OCI-LY7 (cell line): ENCODE measurements at regions not wholly inside any gene's neighbourhood (a gene's known extent, or its start where the extent isn't known, plus 50 kb on each side); places are given as distances from the start of the nearest gene placed in this dataset.

Source experiments
- BruUV-seq: library from RNA; stranded (reverse); fragments of 400-500 nt; replicated peaks from 2 replicates; lab custom pipeline; 2021; lab: Mats Ljungman, UMichigan
- CTCF ChIA-PET: fragments of 300-600 bp; sonication (Branson Sonifier 250); formaldehyde crosslinking; loops from one replicate; lab custom pipeline; 2022; ENCODE audit warnings: antibody characterized with exemption; ENCODE audit not compliant: unreplicated experiment; lab: Charles Lee
- POLR2A ChIA-PET: fragments of 300-600 bp; sonication (Branson Sonifier 250); formaldehyde crosslinking; loops from one replicate; lab custom pipeline; 2022; ENCODE audit warnings: antibody characterized with exemption; lab: Charles Lee
- DNase-seq: peaks from one replicate; pipeline ENCODE4 v3.0.0-alpha.2; 2015; ENCODE audit warnings: low spot score
- H2AFZ ChIP-seq: fragments of 200-600 bp; sonication (generic), shearing (Covaris generic); 2 replicates; pipeline ENCODE4 v1.6.1; 2014; ENCODE audit warnings: mild to moderate bottlenecking, antibody characterized with exemption, low read length, moderate library complexity
- H3K27ac ChIP-seq: fragments of 200-600 bp; sonication (generic); 2 replicates; pipeline ENCODE4 v1.5.1; 2014; ENCODE audit warnings: mixed run types, low read depth, mild to moderate bottlenecking, moderate library complexity, low read length, inconsistent platforms; ENCODE audit not compliant: poor library complexity, severe bottlenecking
- H3K36me3 ChIP-seq: fragments of 200-600 bp; sonication (generic); 2 replicates; pipeline ENCODE4 v1.6.1; 2014; ENCODE audit warnings: mild to moderate bottlenecking, antibody characterized with exemption, low read length, moderate library complexity, mixed read lengths; ENCODE audit not compliant: insufficient read depth
- H3K4me1 ChIP-seq: fragments of 200-600 bp; sonication (generic); 2 replicates; pipeline ENCODE4 v1.5.1; 2014; ENCODE audit warnings: mild to moderate bottlenecking, low read length; ENCODE audit not compliant: insufficient read depth, poor library complexity, severe bottlenecking
- H3K4me2 ChIP-seq: fragments of 200-600 bp; sonication (generic); 2 replicates; pipeline ENCODE4 v1.6.1; 2014; ENCODE audit warnings: mild to moderate bottlenecking, low read length
- H3K4me3 ChIP-seq: fragments of 200-600 bp; sonication (generic); 2 replicates; pipeline ENCODE4 v1.5.1; 2014; ENCODE audit warnings: mild to moderate bottlenecking, low read depth, low read length; ENCODE audit not compliant: poor library complexity, severe bottlenecking
- H3K79me2 ChIP-seq: fragments of 200-600 bp; sonication (generic); 2 replicates; pipeline ENCODE4 v1.6.1; 2016; ENCODE audit warnings: low read depth, mild to moderate bottlenecking, low read length, moderate library complexity, mixed read lengths; ENCODE audit not compliant: insufficient read depth
- H3K9me2 ChIP-seq: fragments of 200-600 bp; sonication (generic); 2 replicates; pipeline ENCODE4 v1.6.1; 2016; ENCODE audit warnings: mild to moderate bottlenecking, low read length, mixed read lengths; ENCODE audit not compliant: insufficient read depth
- H3K9me3 ChIP-seq: fragments of 200-600 bp; sonication (generic); 2 replicates; pipeline ENCODE4 v1.6.1; 2014; ENCODE audit warnings: mild to moderate bottlenecking, mixed run types, low read length, mixed read lengths
- H4K20me1 ChIP-seq: fragments of 200-600 bp; sonication (generic); 2 replicates; pipeline ENCODE4 v1.6.1; 2014; ENCODE audit warnings: mild to moderate bottlenecking, antibody characterized with exemption, low read length, moderate library complexity, mixed read lengths; ENCODE audit not compliant: insufficient read depth
- EZH2phosphoT487 ChIP-seq: fragments of 200-600 bp; sonication (generic); IDR thresholded peaks from 2 replicates; pipeline ENCODE4 v1.6.1; 2018; ENCODE audit warnings: low read depth, borderline replicate concordance, mild to moderate bottlenecking, mixed run types, antibody characterized with exemption, low read length, moderate library complexity, mixed read lengths
- intact Hi-C: fragments of 100-400 bp; cut with micrococcal nuclease; formaldehyde crosslinking; loops from one replicate; pipeline ENCODE4 v1.10.0; 2022; ENCODE audit not compliant: unreplicated experiment
- TF ChIP-seq, protein P1 (sequence below): fragments of 200-600 bp; sonication (generic); conservative IDR thresholded peaks from 2 replicates; pipeline ENCODE4 v1.5.1; 2014; ENCODE audit warnings: mild to moderate bottlenecking, antibody characterized with exemption, low read length, moderate library complexity, mixed read lengths

DNA sequence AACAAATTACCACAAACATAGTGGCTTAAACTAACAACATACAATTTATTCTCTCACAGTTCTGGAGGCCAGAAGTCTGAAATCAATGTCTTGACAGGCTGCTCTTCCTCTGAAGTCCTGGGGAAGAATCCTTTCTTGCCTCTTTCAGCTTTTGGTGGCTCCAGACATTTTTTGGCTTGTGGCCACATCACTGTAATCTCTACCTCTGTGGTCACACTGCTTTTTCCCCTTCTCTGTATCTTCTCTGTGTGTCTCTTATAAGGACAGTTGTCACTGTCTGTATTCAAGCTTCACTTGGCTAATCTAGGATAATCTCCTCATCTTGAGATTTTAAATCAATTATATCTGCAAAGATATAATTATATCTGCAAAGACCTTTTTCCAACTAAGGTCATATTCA lies 80.3 kb upstream of the ABHD2 start:
- Histone ChIP-seq H3K9me2 (no peaks in the 10 kb centered on the region), H3K4me1 (no peaks in the 10 kb centered on the region), H3K27ac (no peak overlapping the region), H3K9me3 (no peaks in the 10 kb centered on the region), H3K4me3 (no peak overlapping the region), H4K20me1 (no peaks in the 10 kb centered on the region), H2AFZ (no peak overlapping the region), H3K36me3 (no peaks in the 10 kb centered on the region), H3K79me2 (no peaks in the 10 kb centered on the region), H3K4me2 (no peak overlapping the region)
- DNase-seq, result no peak
- POLR2A ChIA-PET, result interaction anchor here (0.6 kb wide), 2 partner anchors 47 to 127 kb away, joined by 3 to 5 read pairs; no protein-coding TSS in a partner anchor
- TF ChIP-seq EZH2phosphoT487, result no peak
- TF ChIP-seq, protein P1, sequence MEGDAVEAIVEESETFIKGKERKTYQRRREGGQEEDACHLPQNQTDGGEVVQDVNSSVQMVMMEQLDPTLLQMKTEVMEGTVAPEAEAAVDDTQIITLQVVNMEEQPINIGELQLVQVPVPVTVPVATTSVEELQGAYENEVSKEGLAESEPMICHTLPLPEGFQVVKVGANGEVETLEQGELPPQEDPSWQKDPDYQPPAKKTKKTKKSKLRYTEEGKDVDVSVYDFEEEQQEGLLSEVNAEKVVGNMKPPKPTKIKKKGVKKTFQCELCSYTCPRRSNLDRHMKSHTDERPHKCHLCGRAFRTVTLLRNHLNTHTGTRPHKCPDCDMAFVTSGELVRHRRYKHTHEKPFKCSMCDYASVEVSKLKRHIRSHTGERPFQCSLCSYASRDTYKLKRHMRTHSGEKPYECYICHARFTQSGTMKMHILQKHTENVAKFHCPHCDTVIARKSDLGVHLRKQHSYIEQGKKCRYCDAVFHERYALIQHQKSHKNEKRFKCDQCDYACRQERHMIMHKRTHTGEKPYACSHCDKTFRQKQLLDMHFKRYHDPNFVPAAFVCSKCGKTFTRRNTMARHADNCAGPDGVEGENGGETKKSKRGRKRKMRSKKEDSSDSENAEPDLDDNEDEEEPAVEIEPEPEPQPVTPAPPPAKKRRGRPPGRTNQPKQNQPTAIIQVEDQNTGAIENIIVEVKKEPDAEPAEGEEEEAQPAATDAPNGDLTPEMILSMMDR, result no peak
- CTCF ChIA-PET, result no interaction called here
- BruUV-seq, result no TSS peak
- intact Hi-C loops, result no loop called here

DNA sequence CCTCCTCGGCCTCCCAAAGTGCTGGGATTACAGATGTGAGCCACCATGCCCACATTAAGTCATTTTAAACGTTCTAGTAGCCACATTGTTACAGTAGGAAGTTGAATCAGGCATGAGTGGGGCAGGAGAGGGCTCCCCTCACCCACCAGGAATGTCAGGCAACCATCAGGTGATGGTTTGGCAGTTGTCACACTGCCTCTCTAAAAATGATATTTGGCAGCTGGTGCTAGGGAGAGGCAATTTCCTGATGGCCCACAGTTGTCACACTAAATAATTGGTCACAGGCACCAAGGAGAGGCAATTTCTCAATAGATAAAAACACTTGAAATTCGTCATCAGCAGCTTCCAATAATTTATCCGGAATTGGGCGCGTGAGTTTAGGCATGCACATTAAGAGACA lies 79.2 kb upstream of the ABHD2 start:
- POLR2A ChIA-PET, result no interaction called here
- H3K79me2 ChIP-seq, result no peaks in the 10 kb centered on the region
- no peaks in the 10 kb centered on the region for H3K4me1 ChIP-seq
- no peak overlapping the region for H3K27ac ChIP-seq
- H3K4me2 ChIP-seq, result no peak overlapping the region
- intact Hi-C loops, result no loop called here
- no peaks in the 10 kb centered on the region for H4K20me1 ChIP-seq
- no peaks in the 10 kb centered on the region for H3K9me2 ChIP-seq
- H3K9me3 ChIP-seq, result no peaks in the 10 kb centered on the region
- no peak overlapping the region for H3K4me3 ChIP-seq
- CTCF ChIA-PET, result no interaction called here
- no TSS peak for BruUV-seq
- no peak for TF ChIP-seq EZH2phosphoT487
- TF ChIP-seq, protein P1, result no peak
- DNase-seq, result no peak
- no peaks in the 10 kb centered on the region for H3K36me3 ChIP-seq
- no peak overlapping the region for H2AFZ ChIP-seq

DNA sequence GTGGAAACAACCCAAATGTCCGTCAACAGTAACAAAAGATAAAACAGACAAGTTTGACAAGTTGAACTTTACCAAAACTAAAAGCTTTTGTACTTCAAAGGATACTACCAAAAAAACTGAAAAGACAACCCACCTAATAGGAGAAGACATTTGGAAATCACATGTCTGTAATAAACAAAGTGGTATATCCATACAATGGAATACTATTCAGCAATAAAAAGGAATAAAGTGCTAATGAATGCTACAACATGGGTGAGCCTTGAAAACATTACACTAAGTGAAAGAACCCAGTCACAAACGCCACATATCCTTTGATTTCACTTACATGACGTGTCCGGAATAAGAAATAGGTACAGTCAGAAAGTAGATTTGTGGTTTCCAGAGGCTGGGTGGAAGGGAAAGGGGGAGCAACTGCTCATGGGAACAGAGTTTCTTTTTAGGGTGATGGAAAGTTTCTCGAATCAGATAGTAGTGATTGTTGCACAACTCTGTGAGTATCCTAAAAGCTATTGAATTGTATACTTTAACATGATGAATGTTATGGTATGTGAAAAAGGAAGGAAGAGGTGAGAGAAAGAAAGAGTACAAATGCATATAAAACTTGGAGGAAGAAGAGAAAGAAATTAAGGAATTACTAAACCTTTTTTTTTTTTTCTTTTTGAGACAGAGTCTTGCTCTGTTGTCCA lies 72.7 kb upstream of the ABHD2 start:
- Histone ChIP-seq H3K4me1 (peaks cover 2% of the 10 kb centered on the region), H3K9me2 (no peaks in the 10 kb centered on the region), H3K9me3 (no peaks in the 10 kb centered on the region), H3K4me2 (no peak overlapping the region), H3K27ac (no peak overlapping the region), H3K36me3 (no peaks in the 10 kb centered on the region), H3K79me2 (no peaks in the 10 kb centered on the region), H2AFZ (no peak overlapping the region), H3K4me3 (no peak overlapping the region), H4K20me1 (no peaks in the 10 kb centered on the region)
- intact Hi-C loops, result no loop called here
- no TSS peak for BruUV-seq
- ChIA-PET POLR2A (no interaction called here), CTCF (no interaction called here)
- DNase-seq, result no peak
- TF ChIP-seq, protein P1, result no peak
- no peak for TF ChIP-seq EZH2phosphoT487
